ENCODE measurements at regions not wholly inside any gene's neighbourhood (a gene's known extent, or its start where the extent isn't known, plus 50 kb on each side); places are given as distances from the start of the nearest gene placed in this dataset.
A peak's percentile ranks its signal among the peaks of the same experiment; 100 is the strongest.

- Histone ChIP-seq H2BK120ac (ENCODE audit: low read depth, low read length) (no peak overlapping the region), H3K14ac (ENCODE audit: low read length) (no peak overlapping the region), H3K4me1 (ENCODE audit: control insufficient read depth in 2 of 2, insufficient read depth in 1 of 2, low read depth in 1 of 2, low read length in 2 of 2) (no peaks in the 10 kb centered on the region), H2BK5ac (ENCODE audit: low read length) (no peak overlapping the region), H3K9ac (ENCODE audit: low read depth, low read length, poor library complexity) (no peak overlapping the region), H4K91ac (ENCODE audit: low read depth, low read length, poor library complexity) (no peak overlapping the region), H3K4ac (ENCODE audit: low read length) (no peak overlapping the region), H3K4me2 (ENCODE audit: insufficient read depth, low read length, poor library complexity, severe bottlenecking) (no peak overlapping the region), H3K27me3 (ENCODE audit: control insufficient read depth in 3 of 3, insufficient read depth in 3 of 3, low read depth in 1 of 3, low read length in 3 of 3) (no peaks in the 10 kb centered on the region), H3K27ac (replicated peaks; ENCODE audit: low read length) (no peak overlapping the region), H4K8ac (ENCODE audit: low read depth, low read length) (no peak overlapping the region), H2AK5ac (ENCODE audit: low read depth, low read length) (no peak overlapping the region), H3K9me3 (replicated peaks in 1 of 2; ENCODE audit: control insufficient read depth in 2 of 2, insufficient read depth in 1 of 2, low read depth in 1 of 2, low read length in 2 of 2) (no peaks in the 10 kb centered on the region), H3K4me3 (ENCODE audit: low read length in 2 of 2) (no peak overlapping the region), H3K23ac (ENCODE audit: low read depth, low read length, poor library complexity) (no peak overlapping the region), H2AFZ (ENCODE audit: low read length) (peak overlapping the region; percentile 17), H2BK15ac (ENCODE audit: low read length) (no peak overlapping the region), H3K18ac (ENCODE audit: low read length) (no peak overlapping the region), H2BK12ac (ENCODE audit: low read length) (no peak overlapping the region), H3K79me1 (ENCODE audit: low read depth, low read length) (no peaks in the 10 kb centered on the region), H3K36me3 (replicated peaks in 1 of 2; ENCODE audit: control insufficient read depth in 2 of 2, insufficient read depth in 2 of 2, low read length in 2 of 2) (no peaks in the 10 kb centered on the region)
- no peak for DNase-seq (ENCODE audit: low spot score)
- no CpG with 5 or more reads among the region's 7 CpGs for WGBS, 2 donors (ENCODE audit: extremely low coverage in 2 of 2, insufficient read length in 2 of 2, insufficient replicate concordance in 1 of 2)
Observed at GRCh38 chr5:24391816-24392215, 253.0 kb downstream of the CDH10 start.

GRCh38 chr5:24397601-24398000 is 247.2 kb downstream of the CDH10 start:
- Histone ChIP-seq H2AFZ (ENCODE audit: low read length) (peak overlapping the region; percentile 4), H3K23ac (ENCODE audit: low read depth, low read length, poor library complexity) (no peak overlapping the region), H3K9ac (ENCODE audit: low read depth, low read length, poor library complexity) (no peak overlapping the region), H3K4ac (ENCODE audit: low read length) (no peak overlapping the region), H2AK5ac (ENCODE audit: low read depth, low read length) (no peak overlapping the region), H3K18ac (ENCODE audit: low read length) (no peak overlapping the region), H2BK120ac (ENCODE audit: low read depth, low read length) (no peak overlapping the region), H3K27me3 (ENCODE audit: control insufficient read depth in 3 of 3, insufficient read depth in 3 of 3, low read depth in 1 of 3, low read length in 3 of 3) (no peaks in the 10 kb centered on the region), H3K4me2 (ENCODE audit: insufficient read depth, low read length, poor library complexity, severe bottlenecking) (no peak overlapping the region), H2BK5ac (ENCODE audit: low read length) (no peak overlapping the region), H3K36me3 (replicated peaks in 1 of 2; ENCODE audit: control insufficient read depth in 2 of 2, insufficient read depth in 2 of 2, low read length in 2 of 2) (no peaks in the 10 kb centered on the region), H2BK15ac (ENCODE audit: low read length) (no peak overlapping the region), H2BK12ac (ENCODE audit: low read length) (no peak overlapping the region), H3K79me1 (ENCODE audit: low read depth, low read length) (no peaks in the 10 kb centered on the region), H3K9me3 (replicated peaks in 1 of 2; ENCODE audit: control insufficient read depth in 2 of 2, insufficient read depth in 1 of 2, low read depth in 1 of 2, low read length in 2 of 2) (peaks cover 0 to 2% of the 10 kb centered on the region in 2 donors), H3K4me3 (ENCODE audit: low read length in 2 of 2) (no peak overlapping the region), H4K8ac (ENCODE audit: low read depth, low read length) (no peak overlapping the region), H4K91ac (ENCODE audit: low read depth, low read length, poor library complexity) (no peak overlapping the region), H3K14ac (ENCODE audit: low read length) (no peak overlapping the region), H3K4me1 (ENCODE audit: control insufficient read depth in 2 of 2, insufficient read depth in 1 of 2, low read depth in 1 of 2, low read length in 2 of 2) (no peaks in the 10 kb centered on the region), H3K27ac (replicated peaks; ENCODE audit: low read length) (no peak overlapping the region)
- DNase-seq (ENCODE audit: low spot score): no peak
- no CpG with 5 or more reads among the region's 6 CpGs for WGBS, 2 donors (ENCODE audit: extremely low coverage in 2 of 2, insufficient read length in 2 of 2, insufficient replicate concordance in 1 of 2)

- Histone ChIP-seq H3K27ac (replicated peaks; ENCODE audit: low read length) (no peak overlapping the region), H4K8ac (ENCODE audit: low read depth, low read length) (no peak overlapping the region), H3K4me2 (ENCODE audit: insufficient read depth, low read length, poor library complexity, severe bottlenecking) (no peak overlapping the region), H2AK5ac (ENCODE audit: low read depth, low read length) (no peak overlapping the region), H3K18ac (ENCODE audit: low read length) (no peak overlapping the region), H3K36me3 (replicated peaks in 1 of 2; ENCODE audit: control insufficient read depth in 2 of 2, insufficient read depth in 2 of 2, low read length in 2 of 2) (no peaks in the 10 kb centered on the region), H3K4ac (ENCODE audit: low read length) (no peak overlapping the region), H2AFZ (ENCODE audit: low read length) (no peak overlapping the region), H2BK15ac (ENCODE audit: low read length) (no peak overlapping the region), H3K23ac (ENCODE audit: low read depth, low read length, poor library complexity) (no peak overlapping the region), H2BK120ac (ENCODE audit: low read depth, low read length) (no peak overlapping the region), H2BK12ac (ENCODE audit: low read length) (no peak overlapping the region), H3K27me3 (ENCODE audit: control insufficient read depth in 3 of 3, insufficient read depth in 3 of 3, low read depth in 1 of 3, low read length in 3 of 3) (no peaks in the 10 kb centered on the region), H3K14ac (ENCODE audit: low read length) (no peak overlapping the region), H3K9me3 (replicated peaks in 1 of 2; ENCODE audit: control insufficient read depth in 2 of 2, insufficient read depth in 1 of 2, low read depth in 1 of 2, low read length in 2 of 2) (peaks cover 0 to 2% of the 10 kb centered on the region in 2 donors), H2BK5ac (ENCODE audit: low read length) (no peak overlapping the region), H3K79me1 (ENCODE audit: low read depth, low read length) (no peaks in the 10 kb centered on the region), H4K91ac (ENCODE audit: low read depth, low read length, poor library complexity) (no peak overlapping the region), H3K9ac (ENCODE audit: low read depth, low read length, poor library complexity) (no peak overlapping the region), H3K4me3 (ENCODE audit: low read length in 2 of 2) (no peak overlapping the region), H3K4me1 (ENCODE audit: control insufficient read depth in 2 of 2, insufficient read depth in 1 of 2, low read depth in 1 of 2, low read length in 2 of 2) (no peaks in the 10 kb centered on the region)
- DNase-seq (ENCODE audit: low spot score): no peak
- no CpG with 5 or more reads among the region's 3 CpGs for WGBS, 2 donors (ENCODE audit: extremely low coverage in 2 of 2, insufficient read length in 2 of 2, insufficient replicate concordance in 1 of 2)
Observed at GRCh38 chr5:24401773-24402172, 243.0 kb downstream of the CDH10 start.

- Histone ChIP-seq H4K91ac (ENCODE audit: low read depth, low read length, poor library complexity) (no peak overlapping the region), H2AK5ac (ENCODE audit: low read depth, low read length) (no peak overlapping the region), H3K36me3 (replicated peaks in 1 of 2; ENCODE audit: control insufficient read depth in 2 of 2, insufficient read depth in 2 of 2, low read length in 2 of 2) (no peaks in the 10 kb centered on the region), H2BK15ac (ENCODE audit: low read length) (no peak overlapping the region), H2BK120ac (ENCODE audit: low read depth, low read length) (no peak overlapping the region), H4K8ac (ENCODE audit: low read depth, low read length) (no peak overlapping the region), H3K4ac (ENCODE audit: low read length) (no peak overlapping the region), H2BK12ac (ENCODE audit: low read length) (no peak overlapping the region), H3K4me3 (ENCODE audit: low read length in 2 of 2) (no peak overlapping the region), H3K9me3 (replicated peaks in 1 of 2; ENCODE audit: control insufficient read depth in 2 of 2, insufficient read depth in 1 of 2, low read depth in 1 of 2, low read length in 2 of 2) (no peaks in the 10 kb centered on the region), H3K18ac (ENCODE audit: low read length) (no peak overlapping the region), H2BK5ac (ENCODE audit: low read length) (no peak overlapping the region), H3K79me1 (ENCODE audit: low read depth, low read length) (no peaks in the 10 kb centered on the region), H3K27me3 (ENCODE audit: control insufficient read depth in 3 of 3, insufficient read depth in 3 of 3, low read depth in 1 of 3, low read length in 3 of 3) (no peaks in the 10 kb centered on the region), H3K4me1 (ENCODE audit: control insufficient read depth in 2 of 2, insufficient read depth in 1 of 2, low read depth in 1 of 2, low read length in 2 of 2) (no peaks in the 10 kb centered on the region), H3K27ac (replicated peaks; ENCODE audit: low read length) (no peak overlapping the region), H3K4me2 (ENCODE audit: insufficient read depth, low read length, poor library complexity, severe bottlenecking) (no peak overlapping the region), H3K23ac (ENCODE audit: low read depth, low read length, poor library complexity) (no peak overlapping the region), H2AFZ (ENCODE audit: low read length) (no peak overlapping the region), H3K14ac (ENCODE audit: low read length) (no peak overlapping the region), H3K9ac (ENCODE audit: low read depth, low read length, poor library complexity) (no peak overlapping the region)
- DNase-seq (ENCODE audit: low spot score): no peak
- no CpG with 5 or more reads among the region's 3 CpGs for WGBS, 2 donors (ENCODE audit: extremely low coverage in 2 of 2, insufficient read length in 2 of 2, insufficient replicate concordance in 1 of 2)
Observed at GRCh38 chr5:24407466-24407865, 237.3 kb downstream of the CDH10 start.
